ENCODE measurements at regions not wholly inside any gene's neighbourhood (a gene's known extent, or its start where the extent isn't known, plus 50 kb on each side); places are given as distances from the start of the nearest gene placed in this dataset.

DNA sequence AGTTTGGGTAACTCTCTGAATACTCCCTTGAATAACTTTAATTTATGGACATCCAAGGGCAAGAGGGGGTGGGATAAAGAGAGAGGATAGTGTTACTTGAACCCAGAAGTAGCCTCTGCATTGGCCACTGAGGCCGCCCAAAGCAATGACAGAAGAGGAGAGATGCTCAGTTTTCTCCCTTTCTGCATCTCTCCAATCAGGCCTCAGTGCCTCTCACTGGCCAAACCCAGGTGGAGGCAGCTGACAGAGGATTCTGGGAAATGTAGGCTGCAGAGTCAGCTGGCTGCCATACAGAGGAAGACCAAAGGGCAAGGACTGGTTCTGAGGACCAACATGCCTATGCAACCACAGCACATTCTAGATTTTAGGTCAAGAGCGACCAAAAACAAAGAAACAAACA is 719.4 kb downstream of the MAT2B start:
- no peak overlapping the region for H3K27ac ChIP-seq (ENCODE audit: poor library complexity, severe bottlenecking)
- TF ChIP-seq, protein P1, sequence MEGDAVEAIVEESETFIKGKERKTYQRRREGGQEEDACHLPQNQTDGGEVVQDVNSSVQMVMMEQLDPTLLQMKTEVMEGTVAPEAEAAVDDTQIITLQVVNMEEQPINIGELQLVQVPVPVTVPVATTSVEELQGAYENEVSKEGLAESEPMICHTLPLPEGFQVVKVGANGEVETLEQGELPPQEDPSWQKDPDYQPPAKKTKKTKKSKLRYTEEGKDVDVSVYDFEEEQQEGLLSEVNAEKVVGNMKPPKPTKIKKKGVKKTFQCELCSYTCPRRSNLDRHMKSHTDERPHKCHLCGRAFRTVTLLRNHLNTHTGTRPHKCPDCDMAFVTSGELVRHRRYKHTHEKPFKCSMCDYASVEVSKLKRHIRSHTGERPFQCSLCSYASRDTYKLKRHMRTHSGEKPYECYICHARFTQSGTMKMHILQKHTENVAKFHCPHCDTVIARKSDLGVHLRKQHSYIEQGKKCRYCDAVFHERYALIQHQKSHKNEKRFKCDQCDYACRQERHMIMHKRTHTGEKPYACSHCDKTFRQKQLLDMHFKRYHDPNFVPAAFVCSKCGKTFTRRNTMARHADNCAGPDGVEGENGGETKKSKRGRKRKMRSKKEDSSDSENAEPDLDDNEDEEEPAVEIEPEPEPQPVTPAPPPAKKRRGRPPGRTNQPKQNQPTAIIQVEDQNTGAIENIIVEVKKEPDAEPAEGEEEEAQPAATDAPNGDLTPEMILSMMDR (IDR thresholded peaks at IDR 0.05; ENCODE audit: poor library complexity, severe bottlenecking) = no peak
- no peaks in the 10 kb centered on the region for H3K36me3 ChIP-seq (ENCODE audit: low read depth)
- no peaks in the 10 kb centered on the region for H3K9me3 ChIP-seq (ENCODE audit: severe bottlenecking)
- no peak for ATAC-seq (ENCODE audit: low read depth)
- no peak overlapping the region for H3K4me3 ChIP-seq (ENCODE audit: severe bottlenecking)
- DNase-seq (ENCODE audit: low spot score) = no peak
- H3K4me1 ChIP-seq (ENCODE audit: insufficient read depth, poor library complexity, severe bottlenecking) = no peaks in the 10 kb centered on the region
- no peaks in the 10 kb centered on the region for H3K27me3 ChIP-seq (ENCODE audit: insufficient read depth, poor library complexity, severe bottlenecking)

DNA sequence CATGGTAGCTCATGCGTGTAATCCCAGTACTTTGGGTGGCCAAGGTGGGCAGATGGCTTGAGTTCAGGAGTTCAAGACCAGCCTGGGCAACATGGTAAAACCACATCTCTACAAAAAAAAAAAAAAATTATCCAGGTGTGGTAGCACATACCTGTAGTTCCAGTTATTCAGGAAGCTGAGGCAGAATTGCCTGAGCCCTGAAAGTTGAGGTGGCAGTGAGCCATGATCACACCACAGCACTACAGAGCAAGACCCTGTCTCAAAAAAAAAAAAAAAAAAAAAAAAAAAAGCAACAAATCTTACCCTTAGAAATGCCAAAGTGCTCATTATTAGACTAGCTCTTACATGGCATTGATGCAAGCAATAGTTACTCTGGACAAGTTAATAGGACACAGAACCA is 724.9 kb downstream of the MAT2B start:
- Histone ChIP-seq H3K27me3 (ENCODE audit: insufficient read depth, poor library complexity, severe bottlenecking) (no peaks in the 10 kb centered on the region), H3K27ac (ENCODE audit: poor library complexity, severe bottlenecking) (no peak overlapping the region), H3K9me3 (ENCODE audit: severe bottlenecking) (no peaks in the 10 kb centered on the region), H3K4me3 (ENCODE audit: severe bottlenecking) (no peak overlapping the region), H3K36me3 (ENCODE audit: low read depth) (no peaks in the 10 kb centered on the region), H3K4me1 (ENCODE audit: insufficient read depth, poor library complexity, severe bottlenecking) (peaks cover 13% of the 10 kb centered on the region)
- no peak for DNase-seq (ENCODE audit: low spot score)
- no peak for ATAC-seq (ENCODE audit: low read depth)
- TF ChIP-seq, protein P1 (IDR thresholded peaks at IDR 0.05; ENCODE audit: poor library complexity, severe bottlenecking) = no peak

DNA sequence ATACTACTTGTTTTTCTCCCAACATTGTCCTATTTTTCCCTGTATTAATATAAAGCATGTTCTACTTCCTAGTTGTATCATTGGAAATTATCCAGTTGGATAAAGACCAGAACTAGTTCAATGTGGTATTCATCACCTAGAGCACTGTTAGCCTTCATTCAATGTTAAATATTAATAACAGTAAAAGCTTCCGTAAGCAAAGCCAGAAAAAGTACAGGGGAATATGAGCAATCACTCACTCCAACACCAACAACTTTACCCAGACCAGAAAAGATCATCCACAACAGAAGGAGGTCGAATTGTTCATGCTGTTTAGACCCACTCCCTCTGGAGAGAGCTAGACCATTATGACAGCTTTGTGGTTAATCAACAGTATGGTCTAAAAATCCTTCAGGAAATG is 728.4 kb downstream of the MAT2B start:
- Histone ChIP-seq H3K36me3 (ENCODE audit: low read depth) (no peaks in the 10 kb centered on the region), H3K9me3 (ENCODE audit: severe bottlenecking) (no peaks in the 10 kb centered on the region), H3K4me3 (ENCODE audit: severe bottlenecking) (no peak overlapping the region), H3K27me3 (ENCODE audit: insufficient read depth, poor library complexity, severe bottlenecking) (no peaks in the 10 kb centered on the region), H3K27ac (ENCODE audit: poor library complexity, severe bottlenecking) (no peak overlapping the region), H3K4me1 (ENCODE audit: insufficient read depth, poor library complexity, severe bottlenecking) (peaks cover 24% of the 10 kb centered on the region)
- DNase-seq (ENCODE audit: low spot score) = no peak
- TF ChIP-seq, protein P1 (IDR thresholded peaks at IDR 0.05; ENCODE audit: poor library complexity, severe bottlenecking) = no peak
- ATAC-seq (ENCODE audit: low read depth) = peak; percentile 59

DNA sequence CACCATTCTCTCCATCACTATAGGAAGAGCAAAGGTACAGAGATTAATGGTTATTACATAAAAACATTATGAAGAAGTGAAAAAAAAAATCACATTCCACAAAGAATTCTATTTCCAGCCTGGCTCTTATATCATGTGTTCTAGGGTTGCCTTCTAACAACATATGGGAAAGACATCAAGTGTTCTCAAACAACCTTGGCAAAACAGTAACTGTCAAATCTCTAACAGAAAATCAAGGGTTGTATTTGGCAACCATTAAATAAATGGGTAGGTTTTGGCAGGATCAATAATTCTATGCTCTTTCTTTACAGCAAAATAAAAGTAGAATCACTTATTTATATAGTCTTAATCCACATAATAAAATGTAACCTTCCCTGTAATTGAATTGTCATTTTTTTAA is 728.9 kb downstream of the MAT2B start:
- no peaks in the 10 kb centered on the region for H3K27me3 ChIP-seq (ENCODE audit: insufficient read depth, poor library complexity, severe bottlenecking)
- H3K27ac ChIP-seq (ENCODE audit: poor library complexity, severe bottlenecking) = no peak overlapping the region
- TF ChIP-seq, protein P1 (IDR thresholded peaks at IDR 0.05; ENCODE audit: poor library complexity, severe bottlenecking) = no peak
- ATAC-seq (ENCODE audit: low read depth) = no peak
- H3K4me3 ChIP-seq (ENCODE audit: severe bottlenecking) = no peak overlapping the region
- DNase-seq (ENCODE audit: low spot score) = no peak
- H3K36me3 ChIP-seq (ENCODE audit: low read depth) = no peaks in the 10 kb centered on the region
- peaks cover 24% of the 10 kb centered on the region for H3K4me1 ChIP-seq (ENCODE audit: insufficient read depth, poor library complexity, severe bottlenecking)
- no peaks in the 10 kb centered on the region for H3K9me3 ChIP-seq (ENCODE audit: severe bottlenecking)

DNA sequence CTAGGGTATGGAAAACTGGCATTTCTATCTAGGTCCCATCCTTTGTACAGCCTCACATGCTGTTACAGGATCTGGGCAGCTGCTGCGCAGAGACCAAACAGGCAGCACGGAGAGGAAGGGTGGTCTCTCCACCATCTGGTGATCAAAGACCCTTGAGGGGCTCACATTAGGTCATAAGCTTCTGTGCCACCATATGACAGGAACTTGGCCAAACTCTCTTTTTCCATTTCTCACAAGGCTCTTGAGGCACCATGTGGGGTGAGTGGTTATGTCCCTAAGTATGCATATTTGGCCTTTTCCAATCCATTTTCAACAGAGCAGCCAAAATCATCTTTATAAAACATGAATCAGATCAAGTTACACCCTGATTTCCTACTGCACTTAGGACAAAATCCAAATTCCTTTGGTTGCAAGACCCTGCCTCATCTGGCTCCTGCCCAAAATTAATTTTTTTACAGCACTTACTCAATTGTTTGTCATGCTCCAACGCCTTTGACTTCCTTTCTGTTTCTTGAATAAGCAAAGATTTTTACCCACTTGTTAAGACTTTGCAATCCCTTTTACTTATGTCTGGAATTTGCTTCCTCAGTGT is 730.0 kb downstream of the MAT2B start:
- TF ChIP-seq, protein P1 (IDR thresholded peaks at IDR 0.05; ENCODE audit: poor library complexity, severe bottlenecking) = no peak
- ATAC-seq (ENCODE audit: low read depth) (peak; percentile 86), DNase-seq (ENCODE audit: low spot score) (no peak)
- peaks cover 24% of the 10 kb centered on the region for H3K4me1 ChIP-seq (ENCODE audit: insufficient read depth, poor library complexity, severe bottlenecking)
- H3K27ac ChIP-seq (ENCODE audit: poor library complexity, severe bottlenecking) = peak overlapping the region; percentile 60
- no peaks in the 10 kb centered on the region for H3K36me3 ChIP-seq (ENCODE audit: low read depth)
- H3K4me3 ChIP-seq (ENCODE audit: severe bottlenecking) = no peak overlapping the region
- no peaks in the 10 kb centered on the region for H3K27me3 ChIP-seq (ENCODE audit: insufficient read depth, poor library complexity, severe bottlenecking)
- no peaks in the 10 kb centered on the region for H3K9me3 ChIP-seq (ENCODE audit: severe bottlenecking)
